HCT116 (cell line): ENCODE measurements at regions not wholly inside any gene's neighbourhood (a gene's known extent, or its start where the extent isn't known, plus 50 kb on each side); places are given as distances from the start of the nearest gene placed in this dataset.

Experiments
- ATAC-seq: fragments of 200-7000 bp; cut with Tn5 transposase; 2 replicates; pipeline ENCODE4 v1.9.1; 2020; ENCODE audit warnings: mild to moderate bottlenecking, moderate library complexity
- BruUV-seq: library from RNA; stranded (reverse); fragments of 400-500 nt; replicated peaks from 2 replicates; lab custom pipeline; 2021; lab: Mats Ljungman, UMichigan
- CTCF ChIA-PET: fragments of 300-600 bp; sonication (Branson Sonifier 250); formaldehyde crosslinking; loops from one replicate; lab custom pipeline; 2021; ENCODE audit warnings: antibody characterized with exemption; lab: Charles Lee
- POLR2A ChIA-PET: fragments of 300-600, 350-600 bp; sonication (Branson Sonifier 250); formaldehyde crosslinking; loops from one replicate; lab custom pipeline; 2021; ENCODE audit warnings: antibody characterized with exemption; lab: Charles Lee
- RAD21 ChIA-PET, 2 experiments: fragments of 300-600 bp; sonication (Branson Sonifier 250); formaldehyde crosslinking; loops; one replicate each; lab custom pipeline; 2023; ENCODE audit warnings: low total read pairs in 2 of 2; ENCODE audit not compliant: uncharacterized antibody in 2 of 2, unreplicated experiment in 2 of 2, low non-redundant PET in 1 of 2; lab: Charles Lee
- DNase-seq: peaks from one replicate; pipeline ENCODE4 v3.0.0-alpha.2; 2010; ENCODE audit warnings: low read depth, low spot score
- H2AFZ ChIP-seq: fragments of 200-600 bp; shearing (Covaris generic), sonication (generic); 2 replicates; pipeline ENCODE4 v1.6.1; 2017; ENCODE audit warnings: low read depth, mixed run types, mixed read lengths, antibody characterized with exemption, low read length; ENCODE audit not compliant: poor library complexity, severe bottlenecking
- H3K27ac ChIP-seq: 2 replicates; pipeline ENCODE4 v1.5.1; 2012; ENCODE audit warnings: low read depth, low read length
- H3K27me3 ChIP-seq: fragments of 200-600 bp; sonication (generic); 2 replicates; pipeline ENCODE4 v1.6.1; 2016; ENCODE audit warnings: mixed run types, low read length, mixed read lengths; ENCODE audit not compliant: insufficient read depth
- H3K36me3 ChIP-seq, 2 experiments: fragments of 200-500 bp in 1 of 2; fragments of 200-600 bp in 1 of 2; sonication (Bioruptor generic) in 1 of 2; sonication (generic) in 1 of 2; 2 replicates each; pipeline versions ENCODE4 v1.5.1 to v1.6.1; 2014 to 2016; ENCODE audit warnings: low read length in 2 of 2, inconsistent platforms in 1 of 2, mixed read lengths in 1 of 2, mixed run types in 1 of 2; ENCODE audit not compliant: insufficient read depth in 2 of 2, control insufficient read depth in 1 of 2
- H3K4me1 ChIP-seq, 2 experiments: fragments of 200-600 bp in 1 of 2; sonication (generic) in 1 of 2; 2 replicates each; pipeline versions ENCODE4 v1.5.1 to v1.6.1; 2012 to 2017; ENCODE audit warnings: low read length in 2 of 2, inconsistent platforms in 1 of 2, mild to moderate bottlenecking in 1 of 2, mixed read lengths in 1 of 2, mixed run types in 1 of 2, moderate library complexity in 1 of 2; ENCODE audit not compliant: insufficient read depth in 2 of 2, control insufficient read depth in 1 of 2
- H3K4me2 ChIP-seq: fragments of 200-600 bp; sonication (generic); 2 replicates; pipeline ENCODE4 v1.6.1; 2017; ENCODE audit warnings: mixed run types, low read length, mixed read lengths
- H3K4me3 ChIP-seq, 2 experiments: fragments of 200-600 bp in 1 of 2; sonication (generic) in 1 of 2; replicated peaks in 1 of 2; 2 replicates each; pipeline ENCODE4 v1.5.1; 2011 to 2016; ENCODE audit warnings: low read length in 2 of 2, control low read depth in 1 of 2, low read depth in 1 of 2, mild to moderate bottlenecking in 1 of 2, mixed read lengths in 1 of 2, mixed run types in 1 of 2
- H3K79me2 ChIP-seq: fragments of 200-600 bp; sonication (generic); 2 replicates; pipeline ENCODE4 v1.6.1; 2017; ENCODE audit warnings: mild to moderate bottlenecking, mixed run types, low read length, moderate library complexity, mixed read lengths; ENCODE audit not compliant: insufficient read depth
- H3K9ac ChIP-seq: fragments of 200-600 bp; sonication (generic); 2 replicates; pipeline ENCODE4 v1.6.1; 2016; ENCODE audit warnings: low read length, mixed read lengths
- H3K9me2 ChIP-seq: fragments of 200-600 bp; sonication (generic), shearing (Covaris generic); 2 replicates; pipeline ENCODE4 v1.6.1; 2017; ENCODE audit warnings: mixed run types, mild to moderate bottlenecking, moderate library complexity; ENCODE audit not compliant: insufficient read depth
- H3K9me3 ChIP-seq, 2 experiments: fragments of 200-500 bp in 1 of 2; fragments of 200-600 bp in 1 of 2; sonication (Bioruptor generic) in 1 of 2; sonication (generic) in 1 of 2; 2 replicates each; pipeline ENCODE4 v1.6.1; 2014 to 2017; ENCODE audit warnings: low read length in 2 of 2, mixed read lengths in 2 of 2, inconsistent platforms in 1 of 2, low read depth in 1 of 2, mild to moderate bottlenecking in 1 of 2, mixed run types in 1 of 2, moderate library complexity in 1 of 2; ENCODE audit not compliant: control insufficient read depth in 1 of 2, insufficient read depth in 1 of 2
- H4K20me1 ChIP-seq: fragments of 200-600 bp; sonication (generic), shearing (Covaris generic); 2 replicates; pipeline ENCODE4 v1.6.1; 2017; ENCODE audit warnings: mixed run types, mild to moderate bottlenecking, moderate library complexity; ENCODE audit not compliant: insufficient read depth
- ATF3 ChIP-seq: IDR thresholded peaks from 2 replicates; pipeline ENCODE4 v1.6.1; 2012
- CEBPB ChIP-seq: IDR thresholded peaks from 2 replicates; pipeline ENCODE4 v1.6.1; 2012; ENCODE audit warnings: low read depth
- CTCF ChIP-seq, 3 experiments: fragments of 200-600 bp in 1 of 3; sonication (generic) in 1 of 3; IDR thresholded peaks in 2 of 3; conservative IDR thresholded peaks in 1 of 3; 2 replicates each; pipeline ENCODE4 v1.5.1; 2012 to 2017; ENCODE audit warnings: low read depth in 2 of 3, low read length in 2 of 3, antibody characterized with exemption in 1 of 3, borderline replicate concordance in 1 of 3, control low read depth in 1 of 3, mild to moderate bottlenecking in 1 of 3, mixed read lengths in 1 of 3, mixed run types in 1 of 3, moderate library complexity in 1 of 3; ENCODE audit not compliant: insufficient read depth in 1 of 3
- EGR1 ChIP-seq: IDR thresholded peaks from 2 replicates; pipeline ENCODE4 v1.6.1; 2012; ENCODE audit warnings: low read depth
- ELF1 ChIP-seq: IDR thresholded peaks from 2 replicates; pipeline ENCODE4 v1.6.1; 2012; ENCODE audit warnings: low read depth, borderline replicate concordance
- EZH2 ChIP-seq: fragments of 200-600 bp; sonication (generic); IDR thresholded peaks from 2 replicates; pipeline ENCODE4 v1.6.1; 2017; ENCODE audit warnings: antibody characterized with exemption, mixed run types
- EZH2phosphoT487 ChIP-seq: fragments of 200-600 bp; IDR thresholded peaks from 2 replicates; pipeline ENCODE4 v1.6.1; 2018; ENCODE audit warnings: antibody characterized with exemption, borderline replicate concordance
- FOSL1 ChIP-seq: IDR thresholded peaks from 2 replicates; pipeline ENCODE4 v1.6.1; 2012; ENCODE audit warnings: low read depth
- JUND ChIP-seq: IDR thresholded peaks from 2 replicates; pipeline ENCODE4 v1.6.1; 2012
- POLR2AphosphoS5 ChIP-seq: IDR thresholded peaks from 2 replicates; pipeline ENCODE4 v1.6.1; 2011; ENCODE audit warnings: mild to moderate bottlenecking, low read depth, low read length, moderate library complexity
- RAD21 ChIP-seq: IDR thresholded peaks from 2 replicates; pipeline ENCODE4 v1.6.1; 2012; ENCODE audit warnings: low read depth, mild to moderate bottlenecking
- REST ChIP-seq: IDR thresholded peaks from 2 replicates; pipeline ENCODE4 v1.6.1; 2012; ENCODE audit warnings: low read depth
- SP1 ChIP-seq: IDR thresholded peaks from 2 replicates; pipeline ENCODE4 v1.6.1; 2012; ENCODE audit warnings: low read depth
- SRF ChIP-seq: IDR thresholded peaks from 2 replicates; pipeline ENCODE4 v1.6.1; 2012; ENCODE audit warnings: low read depth
- TCF7L2 ChIP-seq: IDR thresholded peaks from 2 replicates; pipeline ENCODE4 v1.7.0; 2011; ENCODE audit warnings: borderline replicate concordance, inconsistent platforms; ENCODE audit not compliant: insufficient read depth, insufficient read length; ENCODE audit errors: extremely low read depth
- ZBTB33 ChIP-seq: IDR thresholded peaks from 2 replicates; pipeline ENCODE4 v1.6.1; 2011; ENCODE audit warnings: mild to moderate bottlenecking, low read length, moderate library complexity; ENCODE audit not compliant: insufficient replicate concordance; ENCODE audit errors: extremely low read depth
- ZFX ChIP-seq: fragments of 450-650 bp; IDR thresholded peaks from 2 replicates; pipeline ENCODE4 v1.6.1; 2017
- intact Hi-C: fragments of 100-400 bp; cut with micrococcal nuclease; formaldehyde crosslinking; loops from 2 replicates; pipeline ENCODE4 v1.10.0; 2022

- CTCF ChIA-PET = no interaction called here
- peaks cover 0 to 10% of the 10 kb centered on the region in 2 experiments; a peak in 1 of 4 replicates for H3K9me3 ChIP-seq
- no peaks in the 10 kb centered on the region for H4K20me1 ChIP-seq
- H3K4me2 ChIP-seq = no peak overlapping the region
- peaks cover 13 to 17% of the 10 kb centered on the region in 2 experiments for H3K4me1 ChIP-seq
- no peak for DNase-seq
- H3K36me3 ChIP-seq = no peaks in the 10 kb centered on the region
- no peaks in the 10 kb centered on the region for H3K27me3 ChIP-seq
- POLR2A ChIA-PET = no interaction called here
- intact Hi-C loops = loop anchor here (10.0 kb wide), 1 partner anchor 114 kb away; no protein-coding TSS in a partner anchor
- BruUV-seq = no TSS peak
- H3K9me2 ChIP-seq = no peaks in the 10 kb centered on the region
- H3K9ac ChIP-seq = no peak overlapping the region
- no peak overlapping the region for H2AFZ ChIP-seq
- TF ChIP-seq ELF1 (no peak), POLR2AphosphoS5 (no peak), ATF3 (no peak), EGR1 (no peak), ZBTB33 (no peak), CTCF (IDR thresholded peaks at IDR 0.05 in 2 of 3, conservative IDR thresholded peaks at IDR 0.05 in 1 of 3; ENCODE audit: borderline replicate concordance in 1 of 3, insufficient read depth in 1 of 3, low read depth in 2 of 3, low read length in 2 of 3) (no peak), ZFX (no peak), REST (no peak), TCF7L2 (no peak), CEBPB (no peak), EZH2phosphoT487 (no peak), RAD21 (no peak), SRF (no peak), SP1 (no peak), EZH2 (no peak), JUND (no peak), FOSL1 (no peak)
- TF ChIP-seq, all 23 proteins: peak for 0
- ATAC-seq = no peak
- RAD21 ChIA-PET = no interaction called here
- Histone ChIP-seq H3K27ac (no peak overlapping the region), H3K4me3 (no peak overlapping the region), H3K79me2 (no peaks in the 10 kb centered on the region)
Observed at GRCh38 chr5:142479150-142479549, 154.3 kb upstream of the SPRY4 start.
